HuH-7.5 (cell line): ENCODE measurements at regions not wholly inside any gene's neighbourhood (a gene's known extent, or its start where the extent isn't known, plus 50 kb on each side); places are given as distances from the start of the nearest gene placed in this dataset.

Experiments used
- DNase-seq: peaks from one replicate; pipeline ENCODE4 v3.0.0; 2011; ENCODE audit warnings: low spot score

DNA sequence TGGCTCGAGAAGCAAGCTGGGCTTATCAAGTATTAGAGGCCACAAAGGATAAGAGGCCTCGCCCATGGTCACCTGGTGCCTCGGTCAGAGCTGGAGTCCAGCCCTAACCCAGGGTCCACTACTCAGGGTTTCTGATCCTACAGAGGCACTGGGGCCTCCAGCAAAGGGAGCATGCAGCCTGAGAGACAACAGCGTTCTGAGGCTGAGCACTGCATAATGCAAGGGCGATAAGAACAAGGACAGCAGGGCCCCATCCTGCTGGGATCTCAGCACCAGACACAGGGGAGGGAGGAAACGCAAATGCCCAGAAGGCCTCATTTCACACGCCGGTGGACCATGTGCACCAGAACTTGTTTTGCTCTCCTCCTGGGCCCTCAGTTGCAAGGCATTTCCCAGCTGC is 63.0 kb downstream of the C5orf15 start:
- DNase-seq: no peak

DNA sequence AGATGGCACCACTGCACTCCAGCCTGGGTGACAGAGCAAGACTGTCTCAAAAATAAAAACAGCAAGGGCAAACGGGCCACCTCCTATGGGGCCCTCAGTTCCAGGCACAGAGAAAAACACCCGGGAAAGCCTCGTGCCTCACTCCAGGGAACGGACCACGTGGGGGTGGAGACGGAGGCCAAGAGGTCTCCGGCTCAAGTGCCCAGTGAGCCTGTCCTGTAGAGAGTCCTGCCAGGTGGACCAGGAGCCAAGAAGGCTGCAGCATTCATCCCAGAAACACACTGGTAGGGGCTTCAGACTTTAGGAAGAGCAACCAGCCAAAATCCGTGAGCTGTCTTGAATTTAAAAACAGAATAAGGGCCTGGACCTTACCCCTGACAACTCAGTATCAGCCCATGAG is 63.8 kb downstream of the C5orf15 start:
- no peak for DNase-seq

DNA sequence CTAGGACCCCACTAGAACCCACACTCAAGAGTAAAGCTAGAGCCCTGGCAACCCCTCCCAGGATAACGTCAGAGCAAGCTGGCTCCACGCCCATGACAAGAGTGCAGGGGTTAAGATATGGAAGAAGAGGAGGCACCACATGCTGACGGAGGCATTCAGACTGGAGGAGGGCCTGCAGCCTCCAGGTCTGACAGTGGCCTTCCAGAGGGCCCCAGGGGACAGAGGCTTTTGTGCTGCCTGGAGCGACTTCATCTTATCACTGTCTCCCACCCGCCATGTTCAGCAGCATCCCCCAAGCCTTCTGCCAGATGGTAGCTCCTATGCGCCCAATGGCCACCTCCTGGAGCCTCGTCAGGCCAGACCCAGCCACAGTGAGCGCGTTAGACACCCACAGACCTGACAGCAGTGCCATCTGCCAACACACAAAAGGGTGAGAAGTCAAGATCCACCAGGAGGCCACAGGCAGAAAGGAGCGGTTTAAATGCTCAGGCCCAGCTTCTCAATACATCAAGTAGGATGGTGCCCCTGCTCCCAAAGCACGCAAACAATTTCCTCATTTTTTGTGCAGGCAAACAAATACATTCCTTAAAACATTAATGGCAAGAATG is 65.8 kb downstream of the C5orf15 start:
- no peak for DNase-seq

DNA sequence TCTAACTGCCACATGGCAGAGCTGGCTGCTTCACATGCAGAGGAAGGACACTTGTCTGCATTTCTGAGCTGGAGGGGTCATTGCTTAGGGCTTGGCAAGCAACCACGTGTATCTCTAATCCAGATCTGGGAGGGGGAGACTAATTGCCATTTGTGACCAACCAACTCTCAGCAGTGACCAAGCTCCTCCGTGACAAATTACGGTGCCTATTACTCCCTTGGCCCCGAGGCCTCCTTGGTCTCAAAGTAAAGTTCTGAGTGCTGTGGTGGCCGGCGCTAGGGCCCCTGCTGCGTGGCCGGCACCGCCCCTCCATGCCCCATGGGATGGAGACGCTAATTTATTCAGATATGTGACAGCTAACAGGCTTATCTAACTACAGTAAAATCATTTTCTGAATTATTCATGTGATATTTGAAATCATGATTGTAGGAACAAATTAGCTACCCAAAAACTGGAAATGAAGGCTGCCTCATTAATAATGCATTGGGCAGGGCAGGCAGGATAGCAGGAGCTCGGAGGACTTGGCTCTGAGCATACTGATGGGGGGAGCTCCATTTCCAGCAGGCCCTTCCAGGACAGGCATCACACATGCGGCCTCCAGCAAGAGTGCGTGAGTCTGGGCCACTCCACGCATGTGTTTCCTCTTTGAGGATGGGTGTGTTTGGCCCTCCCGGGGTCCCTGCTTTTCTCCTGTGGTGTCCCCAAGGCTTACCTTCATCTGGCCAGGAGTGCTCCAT is 67.7 kb downstream of the C5orf15 start:
- DNase-seq: no peak

DNA sequence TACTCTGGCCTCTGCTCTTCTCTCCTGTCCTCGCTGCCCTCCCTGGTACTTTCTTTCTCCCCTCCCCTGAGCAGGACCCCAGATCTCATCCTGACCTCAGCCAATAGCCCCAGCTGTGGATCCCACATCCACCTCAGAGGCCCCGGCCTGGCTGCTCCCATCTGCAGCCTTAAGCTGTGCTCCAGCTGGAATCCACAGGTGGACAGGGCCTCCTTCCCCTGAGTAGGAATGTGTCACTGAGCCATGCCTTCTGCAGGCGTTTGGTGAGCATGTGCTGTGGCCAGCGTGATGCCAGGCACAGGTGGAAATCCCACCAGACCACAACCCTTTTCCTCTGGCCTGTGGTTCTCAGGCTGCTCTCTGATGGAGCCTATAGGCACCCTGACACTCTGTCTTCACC is 68.9 kb downstream of the C5orf15 start:
- DNase-seq: no peak

DNA sequence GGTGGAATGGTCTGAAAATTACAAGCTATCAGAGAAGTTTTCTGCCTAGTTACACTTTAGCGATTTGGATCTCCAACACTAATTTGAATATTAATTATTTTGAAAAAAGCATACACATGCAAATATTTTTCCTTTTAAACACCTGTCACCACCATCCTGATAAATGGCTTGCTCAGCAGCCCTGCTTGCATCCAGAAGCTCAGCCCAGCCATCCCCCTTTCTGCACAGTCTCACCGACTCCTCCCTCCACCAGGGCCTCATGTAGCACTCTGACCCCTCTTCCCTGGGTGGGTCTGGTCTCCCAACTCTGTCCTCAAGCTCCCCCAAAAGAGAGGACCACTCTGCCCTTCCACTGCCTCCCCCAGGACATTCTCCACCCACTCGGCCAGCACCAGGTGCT is 70.0 kb downstream of the C5orf15 start:
- no peak for DNase-seq

DNA sequence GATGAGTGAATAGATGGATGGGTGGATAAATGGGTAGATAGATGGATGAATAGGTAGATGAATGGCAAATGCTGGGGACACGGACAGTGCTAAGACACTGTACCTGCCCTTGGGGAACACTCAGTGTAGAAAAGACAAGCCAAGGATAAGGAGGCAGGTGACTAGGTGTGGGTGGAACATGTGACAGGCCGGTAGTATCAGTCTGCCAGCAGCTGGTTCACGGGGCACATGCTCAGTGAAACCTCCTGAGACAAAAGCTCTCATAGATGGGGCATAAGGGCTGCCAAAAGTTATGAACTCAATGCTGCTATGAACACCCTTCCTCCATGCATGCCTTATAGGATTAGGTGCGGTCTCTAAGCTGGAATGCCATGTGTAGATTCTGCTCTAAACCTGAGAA is 71.0 kb downstream of the C5orf15 start:
- no peak for DNase-seq

DNA sequence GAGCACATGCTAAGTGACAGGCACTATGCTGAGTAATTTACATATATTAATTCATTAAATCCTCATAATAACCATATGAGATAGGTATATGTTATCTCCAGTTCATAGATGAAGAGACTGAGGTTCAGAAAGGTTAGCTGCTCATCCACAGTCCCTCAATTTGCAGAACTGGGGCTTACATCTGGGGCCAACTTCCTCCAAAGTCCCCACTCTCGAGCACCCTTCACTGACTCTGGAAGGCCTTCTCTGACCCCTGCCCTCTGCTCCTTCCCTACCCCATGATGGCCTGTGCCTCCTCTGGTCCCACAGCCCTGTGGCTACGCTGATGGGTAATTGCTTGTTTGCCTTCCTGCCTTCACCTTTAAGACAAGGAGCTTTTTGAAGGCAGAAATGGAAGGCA is 71.6 kb downstream of the C5orf15 start:
- DNase-seq: no peak

DNA sequence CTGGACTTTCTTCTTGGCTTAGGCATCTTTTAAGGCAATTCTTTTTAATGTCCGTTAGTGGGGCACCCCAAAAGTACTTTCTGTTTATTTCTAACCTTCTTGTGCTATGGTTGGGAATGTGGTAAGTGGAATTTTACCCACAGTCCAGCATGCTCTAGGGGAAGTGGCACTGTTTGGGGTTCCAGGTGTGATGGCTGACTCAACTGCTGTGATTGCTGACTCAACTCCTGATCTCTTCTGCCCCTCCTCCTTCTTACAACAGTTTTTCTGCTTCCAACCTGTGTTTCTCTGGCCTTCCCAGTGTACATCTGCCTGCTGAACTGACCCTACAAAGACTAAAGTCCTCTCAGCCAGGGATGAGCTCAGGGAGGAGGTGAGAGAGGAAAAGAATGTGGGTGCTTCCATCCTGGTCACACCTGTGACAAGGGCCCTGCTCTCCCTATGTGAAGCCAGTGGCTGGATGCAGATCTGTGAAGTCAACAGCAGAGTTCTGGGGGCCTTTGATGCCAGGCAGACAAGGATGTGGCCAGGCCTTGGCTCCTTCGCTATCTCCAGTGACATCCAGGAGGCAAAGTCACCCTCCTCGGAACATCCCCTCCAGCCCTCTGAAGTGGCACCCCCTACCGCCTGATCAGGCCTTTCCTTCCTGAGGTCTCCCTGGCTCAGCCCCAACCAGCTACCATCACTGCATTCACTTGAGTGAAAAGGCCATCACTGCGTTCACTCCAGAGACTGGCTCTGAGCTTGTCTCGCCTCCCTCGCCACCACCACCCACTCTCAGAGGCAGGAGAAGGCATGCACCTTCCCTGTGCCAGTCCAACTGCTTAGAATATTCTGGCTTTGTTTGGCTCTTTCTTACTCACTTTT is 72.2 kb downstream of the C5orf15 start:
- no peak for DNase-seq

DNA sequence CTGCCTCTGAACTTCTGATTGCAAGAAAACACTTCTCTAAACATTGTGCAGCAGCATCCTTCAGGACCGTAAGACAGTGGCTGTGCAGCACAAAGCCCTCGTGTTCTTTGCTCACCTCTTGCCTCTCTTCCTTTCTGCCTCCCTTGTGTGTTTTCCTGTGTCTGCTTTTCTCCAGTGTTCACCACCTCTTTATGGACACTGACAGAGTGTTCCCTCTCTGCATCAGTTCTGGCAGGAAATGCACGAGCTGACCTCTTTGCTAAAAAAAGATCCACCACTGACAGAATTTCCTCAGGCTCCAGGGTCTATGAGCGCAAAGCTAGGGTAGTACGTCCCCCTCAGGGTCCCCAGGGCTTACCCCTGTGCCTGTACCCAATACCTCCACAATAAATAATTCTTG is 74.3 kb downstream of the C5orf15 start:
- no peak for DNase-seq

DNA sequence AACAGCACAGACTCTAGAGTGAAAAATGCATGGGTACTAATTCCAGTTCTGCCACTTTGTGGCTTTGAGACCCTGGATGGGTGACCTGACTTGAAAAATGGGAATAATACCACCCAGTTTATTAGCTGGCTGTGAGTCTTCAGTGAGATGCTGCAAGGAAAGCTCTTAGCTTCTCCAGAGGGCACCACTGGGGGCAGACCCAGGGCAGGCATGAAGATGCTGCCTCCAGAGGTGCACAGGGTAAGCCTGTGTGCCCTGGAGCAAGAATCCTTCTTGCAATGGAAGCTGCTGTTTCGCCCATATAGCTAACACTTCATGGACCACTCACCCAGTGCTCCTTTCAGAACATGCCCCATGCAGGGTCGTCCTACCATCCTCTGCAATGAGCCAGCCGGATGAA is 75.7 kb downstream of the C5orf15 start:
- DNase-seq: no peak

DNA sequence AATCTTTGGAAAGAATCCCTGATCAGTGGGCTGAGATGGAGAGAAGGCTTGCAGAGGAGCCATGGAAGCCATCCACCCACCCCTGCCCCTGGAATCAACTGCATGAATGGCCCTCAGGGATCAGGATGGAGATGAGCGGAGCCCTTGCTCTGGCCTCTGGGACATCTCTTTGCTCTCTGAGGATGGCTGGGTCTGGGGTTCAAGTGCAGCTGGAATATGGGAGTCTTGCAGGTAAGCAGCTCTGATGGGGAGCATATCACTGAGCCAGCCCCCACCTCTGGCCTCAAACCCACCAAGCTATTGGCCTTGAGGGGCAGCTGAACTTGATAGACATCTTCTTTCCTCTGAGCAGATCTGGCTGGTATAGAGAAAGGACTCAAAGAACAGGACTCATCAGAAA is 76.1 kb downstream of the C5orf15 start:
- DNase-seq: no peak

DNA sequence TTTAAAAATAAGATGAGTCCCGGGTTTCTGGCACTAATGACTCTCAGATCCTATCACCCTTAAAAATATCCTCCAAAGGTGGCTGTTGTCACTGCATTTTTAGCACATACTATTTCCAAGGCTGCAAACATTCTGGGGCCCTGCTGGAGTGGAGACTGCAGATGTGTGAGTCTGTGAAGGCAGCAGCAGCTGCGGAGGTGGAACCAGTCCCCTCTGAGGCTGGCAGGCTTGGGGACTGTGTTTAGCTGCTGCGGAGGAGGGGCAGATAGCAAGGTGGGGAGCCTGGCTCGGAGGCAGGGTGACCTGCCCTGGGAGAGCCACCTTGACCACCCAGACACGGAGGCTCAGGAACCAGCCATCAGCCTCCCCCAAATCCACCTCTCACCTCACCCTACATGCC is 77.0 kb downstream of the C5orf15 start:
- no peak for DNase-seq

DNA sequence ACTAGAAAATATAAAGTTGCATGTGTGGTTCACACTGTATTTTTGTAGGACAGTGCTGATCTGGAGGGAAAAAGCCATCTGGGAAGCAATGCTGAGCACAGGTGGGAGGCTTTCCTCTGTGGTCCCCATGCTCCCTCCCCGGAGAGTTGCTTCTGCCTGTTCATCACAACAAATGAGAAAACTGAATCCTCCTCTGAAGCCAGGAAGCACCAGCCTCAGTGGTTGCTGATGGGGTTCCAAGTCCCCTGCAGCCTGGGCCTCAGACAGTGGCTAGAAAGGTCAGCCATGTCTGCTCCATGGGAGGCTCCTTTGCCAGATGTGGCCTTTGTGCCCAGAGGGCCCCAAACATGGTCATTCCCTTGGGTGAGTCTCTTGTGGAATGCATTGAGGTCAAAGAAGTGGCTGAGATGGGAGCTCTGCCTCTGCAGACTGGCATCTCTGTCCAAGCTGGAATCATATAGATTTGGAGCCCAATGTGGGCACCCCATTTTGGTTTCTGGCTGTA is 77.6 kb downstream of the C5orf15 start:
- no peak for DNase-seq

DNA sequence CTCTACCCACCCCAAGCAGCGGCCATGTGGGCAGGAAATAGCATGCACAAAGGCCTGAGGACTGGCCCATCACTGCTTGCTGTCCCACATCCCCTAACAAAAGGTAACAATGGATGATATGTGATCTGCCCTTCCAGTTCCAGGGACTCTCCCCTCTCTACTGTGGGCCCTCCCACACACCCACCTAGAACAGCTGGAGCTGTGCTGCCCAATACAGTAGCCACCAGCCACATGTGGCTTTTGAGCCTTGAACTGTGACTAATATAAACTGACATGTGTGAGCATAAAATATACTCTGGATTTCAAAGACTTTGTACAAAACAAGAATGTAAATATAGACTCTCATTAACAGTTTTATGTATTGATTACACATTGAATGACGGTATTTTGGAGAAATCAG is 78.1 kb downstream of the C5orf15 start:
- no peak for DNase-seq

DNA sequence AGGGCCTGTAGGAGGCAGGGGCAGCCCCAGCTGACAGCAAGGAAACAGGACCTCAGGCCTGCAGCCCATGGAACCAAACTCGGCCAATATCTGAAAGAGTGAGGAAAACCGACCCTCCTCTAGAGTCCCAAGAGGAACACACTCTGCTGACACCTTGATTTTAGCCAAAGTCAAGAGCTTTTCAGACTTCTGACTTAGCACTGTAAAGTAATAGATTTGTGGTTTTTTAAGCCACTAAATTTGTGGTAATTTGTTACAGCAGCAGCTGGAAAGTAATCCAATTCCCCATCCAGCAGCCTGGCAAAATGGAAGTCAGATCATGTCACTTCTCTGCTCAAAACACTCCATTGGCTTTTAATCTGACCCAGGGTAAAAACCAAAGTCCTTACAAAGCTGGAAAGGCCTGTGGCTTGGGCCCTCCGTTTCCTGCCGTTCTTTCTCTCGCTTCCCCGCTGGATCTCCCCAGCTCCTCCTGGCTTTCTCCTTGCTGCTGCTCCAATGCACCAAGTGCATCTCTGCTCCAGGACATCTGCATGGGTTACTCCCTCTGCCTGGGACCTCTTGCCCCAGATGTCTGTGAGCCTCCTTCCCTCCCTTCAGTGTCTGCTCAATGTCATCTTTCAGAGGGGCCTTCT is 79.0 kb downstream of the C5orf15 start:
- no peak for DNase-seq

DNA sequence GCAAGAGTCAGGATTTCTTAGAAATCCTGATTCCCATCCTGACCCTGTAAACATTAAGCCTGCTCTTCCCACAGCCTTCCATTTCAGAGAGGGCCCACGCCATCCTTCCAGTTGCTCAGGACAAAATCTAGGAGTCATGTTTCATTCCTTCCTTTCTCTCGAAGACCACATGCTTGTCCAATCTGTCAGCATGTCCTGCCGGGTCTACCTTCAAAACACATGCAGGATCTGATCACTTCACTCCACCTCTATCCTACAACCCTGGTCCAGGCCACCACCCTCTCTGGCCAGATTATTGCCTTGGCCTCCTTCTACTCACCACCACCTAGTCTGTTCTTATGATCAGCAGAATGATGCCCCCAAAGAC is 79.8 kb downstream of the C5orf15 start:
- DNase-seq: no peak

DNA sequence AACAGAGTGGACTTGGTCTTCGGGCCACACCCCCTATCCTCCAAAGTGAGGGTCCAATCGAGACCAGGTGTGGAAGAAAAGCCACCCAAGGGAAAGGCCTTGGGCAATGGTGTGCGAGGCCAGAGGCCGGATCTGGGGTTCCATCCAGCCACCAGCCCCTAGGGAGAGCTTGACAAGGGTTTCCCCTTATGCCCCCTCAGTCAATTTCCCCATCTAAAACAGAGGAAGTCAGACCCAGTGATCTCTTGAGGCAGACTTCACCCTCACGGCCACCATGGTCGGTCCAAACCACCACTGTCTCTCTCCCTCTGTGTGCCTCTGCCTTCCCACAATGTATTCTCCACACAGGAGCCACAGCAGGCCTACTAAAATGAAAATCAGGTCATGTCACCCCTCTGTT is 82.9 kb downstream of the C5orf15 start:
- no peak for DNase-seq

DNA sequence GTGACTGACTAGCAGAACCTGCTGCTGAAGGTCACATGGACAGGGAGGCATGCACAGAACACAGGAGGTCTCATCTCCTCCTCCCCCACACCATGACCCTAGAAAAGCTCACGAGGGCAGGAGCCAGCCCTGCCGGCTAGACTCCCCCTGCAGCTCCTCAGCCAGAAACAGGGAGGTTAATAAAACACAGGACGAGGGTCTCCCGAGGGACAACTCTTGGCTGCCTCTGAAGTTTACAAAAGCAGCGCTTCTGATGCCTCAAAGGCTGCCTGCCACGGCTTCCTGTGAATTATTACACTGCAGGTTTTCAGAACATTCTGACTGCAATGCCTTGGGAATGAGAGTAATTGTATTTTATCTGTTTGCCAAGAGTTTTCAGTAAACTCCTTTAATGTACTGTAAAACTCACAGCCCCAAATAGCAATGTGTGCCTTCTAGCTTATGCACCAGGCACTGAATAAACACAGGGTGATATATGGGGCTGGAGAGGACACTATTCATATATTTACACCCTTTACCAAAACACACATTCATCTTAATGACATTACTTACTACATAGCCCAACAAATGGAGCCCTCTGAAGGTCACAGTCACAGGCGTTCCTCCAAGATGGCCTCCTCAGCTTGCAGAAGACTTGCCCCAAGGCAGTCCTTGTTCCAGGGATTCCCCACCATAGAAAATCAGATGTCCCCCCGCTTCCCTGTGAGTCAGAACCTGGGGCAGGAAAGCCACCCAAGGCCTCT is 83.7 kb downstream of the C5orf15 start:
- DNase-seq: no peak

DNA sequence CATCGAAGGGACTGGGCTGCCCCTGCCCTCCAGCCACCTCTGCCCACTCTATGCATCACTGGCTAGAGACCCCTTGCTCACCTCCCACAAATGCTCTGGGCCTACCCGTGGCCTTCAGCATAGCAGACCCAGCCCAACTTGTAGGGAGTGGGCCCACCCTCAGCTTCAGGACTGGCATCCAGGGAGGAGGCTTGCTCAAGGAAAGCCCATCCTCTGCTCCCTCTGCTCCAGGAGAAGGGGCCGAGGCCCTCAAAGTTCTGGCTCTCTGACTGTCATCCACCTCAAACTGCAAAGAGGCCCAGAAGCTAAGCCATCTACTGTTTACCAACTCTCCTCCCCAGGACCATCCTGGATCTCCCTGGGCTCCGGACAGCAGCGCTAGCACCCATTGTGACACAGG is 84.5 kb downstream of the C5orf15 start:
- DNase-seq: no peak

DNA sequence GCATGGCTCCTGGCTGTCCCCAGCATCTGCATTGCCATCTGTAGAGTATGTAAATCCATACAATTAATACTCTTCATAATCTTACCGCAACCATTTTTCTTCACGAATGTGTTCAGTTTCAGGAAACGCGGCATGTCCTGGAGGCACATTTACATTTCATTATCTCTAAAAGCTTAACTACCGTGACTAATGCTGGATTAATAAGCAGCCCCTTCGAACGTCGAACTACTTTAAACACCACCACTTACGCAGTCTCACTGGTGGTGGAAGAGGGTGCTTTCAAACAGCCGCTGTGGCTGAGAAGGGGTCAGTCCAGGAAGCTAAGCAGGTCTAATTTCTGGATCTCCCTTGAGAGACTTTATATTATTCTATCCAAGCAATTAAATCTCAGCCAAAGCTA is 85.6 kb downstream of the C5orf15 start:
- DNase-seq: no peak

DNA sequence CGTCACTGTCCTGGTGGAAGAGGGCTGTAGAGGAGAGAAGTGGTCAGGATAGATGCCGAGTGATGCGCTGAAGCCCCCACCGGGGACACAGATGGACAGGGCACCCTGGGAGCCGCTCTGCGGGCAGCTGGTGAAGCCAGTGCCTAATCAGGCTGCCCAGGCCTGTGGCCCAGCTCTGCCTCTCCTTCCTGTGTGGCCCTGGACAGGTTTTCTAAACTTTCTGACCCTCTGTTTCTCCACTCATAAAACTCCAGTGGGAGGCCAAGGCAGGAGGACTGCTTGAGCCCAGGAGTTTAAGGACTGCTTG is 86.1 kb downstream of the C5orf15 start:
- no peak for DNase-seq
